ENCODE measurements at regions not wholly inside any gene's neighbourhood (a gene's known extent, or its start where the extent isn't known, plus 50 kb on each side); places are given as distances from the start of the nearest gene placed in this dataset.
"Not testable (repeated sequence)": the region's sequence is repeated elsewhere in the genome, so short reads cannot be mapped to it uniquely, and the experiment has no call there.

- H3K27me3 ChIP-seq (replicated peaks in 1 of 4; ENCODE audit: control insufficient read depth in 3 of 4, extremely low read depth in 1 of 4, insufficient read depth in 3 of 4, low read length in 3 of 4); H3K14ac ChIP-seq (ENCODE audit: insufficient read length); FAIRE-seq: not testable (repeated sequence)
These were observed 699.8 kb downstream of the XPNPEP1 start for GRCh38 chr10:109223533-109223932.

More at GRCh38 chr10:109223533-109223932, 699.8 kb downstream of the XPNPEP1 start:
- H2AK5ac ChIP-seq (ENCODE audit: low read depth, low read length); H3K23me2 ChIP-seq (ENCODE audit: low read depth, low read length); H4K8ac ChIP-seq (ENCODE audit: extremely low read depth, insufficient read depth, low read length); H2BK20ac ChIP-seq (ENCODE audit: low read length); H3K4ac ChIP-seq (replicated peaks; ENCODE audit: insufficient read length, low read depth, low read length); H4K5ac ChIP-seq (ENCODE audit: insufficient read length, low read depth, low read length); H3K9me3 ChIP-seq (ENCODE audit: insufficient read depth in 2 of 2, low read depth in 1 of 2, low read length in 1 of 2); H2BK12ac ChIP-seq (ENCODE audit: low read depth, low read length); H3K36me3 ChIP-seq (ENCODE audit: control insufficient read depth in 2 of 4, insufficient read depth in 4 of 4, low read length in 3 of 4); H3K27ac ChIP-seq (ENCODE audit: low read depth, low read length); H3K79me1 ChIP-seq (ENCODE audit: low read depth, low read length); DNase-seq (ENCODE audit: low read depth in 1 of 2, low spot score in 2 of 2); H4K20me1 ChIP-seq (replicated peaks in 1 of 2; ENCODE audit: control insufficient read depth in 1 of 2, insufficient read depth in 2 of 2, low read length in 2 of 2); H3K79me2 ChIP-seq (ENCODE audit: control insufficient read depth in 1 of 2, insufficient read depth in 2 of 2, low read length in 2 of 2); H2AFZ ChIP-seq (ENCODE audit: low read length); POLR2A ChIA-PET (ENCODE audit: partially characterized antibody); H4K91ac ChIP-seq (replicated peaks; ENCODE audit: insufficient read length, low read length); H3K56ac ChIP-seq (replicated peaks; ENCODE audit: insufficient read length, low read depth, low read length); H3K18ac ChIP-seq (ENCODE audit: extremely low read depth, low read length); H3K4me3 ChIP-seq (ENCODE audit: extremely low read depth in 1 of 4, insufficient read depth in 2 of 4, low read depth in 3 of 4, low read length in 4 of 4); H3K4me1 ChIP-seq (replicated peaks in 1 of 4; ENCODE audit: control insufficient read depth in 3 of 4, insufficient read depth in 4 of 4, low read length in 3 of 4); H2BK120ac ChIP-seq (replicated peaks; ENCODE audit: low read depth, low read length); H3K9ac ChIP-seq (replicated peaks in 1 of 4; ENCODE audit: extremely low read depth in 1 of 4, low read depth in 3 of 4, low read length in 3 of 4); H3K23ac ChIP-seq (ENCODE audit: insufficient read length); H2BK5ac ChIP-seq (ENCODE audit: low read depth, low read length); H3K4me2 ChIP-seq (ENCODE audit: insufficient read depth in 1 of 2, low read depth in 2 of 2, low read length in 2 of 2); H2BK15ac ChIP-seq (ENCODE audit: low read length): not testable (repeated sequence)
- WGBS, 2 experiments (ENCODE audit: extremely low coverage in 1 of 2, insufficient coverage in 1 of 2, insufficient read length in 1 of 2, insufficient replicate concordance in 2 of 2, low coverage in 1 of 2, low lambda C conversion rate in 2 of 2, missing lambda C conversion rate in 1 of 2) = 98% methylated on average over 13 of the region's 13 CpGs; no CpG with 5 or more reads in 1 of the 2 experiments
- CTCF ChIA-PET (ENCODE audit: partially characterized antibody) = interaction anchor here (0.9 kb wide), 2 partner anchors 9 to 24 kb away, joined by 3 read pairs; no protein-coding TSS in a partner anchor
